Caco-2 (cell line): ENCODE measurements at regions not wholly inside any gene's neighbourhood (a gene's known extent, or its start where the extent isn't known, plus 50 kb on each side); places are given as distances from the start of the nearest gene placed in this dataset.

ENCODE experiments used
- BruUV-seq: library from RNA; stranded (reverse); fragments of 400-500 nt; replicated peaks from 2 replicates; lab custom pipeline; 2021; lab: Mats Ljungman, UMichigan
- CTCF ChIA-PET: fragments of 300-600 bp; sonication (Branson Sonifier 250); formaldehyde crosslinking; loops from one replicate; lab custom pipeline; 2022; ENCODE audit warnings: antibody characterized with exemption; lab: Charles Lee
- POLR2A ChIA-PET: fragments of 300-600 bp; sonication (Branson Sonifier 250); formaldehyde crosslinking; loops from one replicate; lab custom pipeline; 2022; ENCODE audit warnings: antibody characterized with exemption; lab: Charles Lee
- DNase-seq, 2 experiments: peaks; one replicate each; pipeline versions ENCODE4 v3.0.0 to v3.0.0-alpha.2; 2020 to 2022
- H3K27me3 ChIP-seq: replicated peaks from 2 replicates; pipeline ENCODE4 v1.6.0; 2011; ENCODE audit warnings: low read length; ENCODE audit not compliant: control insufficient read depth, insufficient read depth
- H3K36me3 ChIP-seq: 2 replicates; pipeline ENCODE4 v1.5.1; 2011; ENCODE audit warnings: low read length; ENCODE audit not compliant: control insufficient read depth, insufficient read depth
- H3K4me1 ChIP-seq: fragments of 250-450 bp; sonication (Bioruptor Pico); 2 replicates; pipeline ENCODE4 v1.5.1; 2020; ENCODE audit warnings: mild to moderate bottlenecking
- H3K4me3 ChIP-seq: 2 replicates; pipeline ENCODE4 v1.5.1; 2011; ENCODE audit warnings: low read depth, mild to moderate bottlenecking, control low read depth, low read length
- H3K9me3 ChIP-seq: fragments of 250-450 bp; sonication (Bioruptor Pico); 2 replicates; pipeline ENCODE4 v1.5.1; 2020; ENCODE audit warnings: mild to moderate bottlenecking, moderate library complexity
- H3K27ac Mint-ChIP-seq: one replicate; pipeline ENCODE4 v1.8.0; 2022; ENCODE audit warnings: mixed read lengths; ENCODE audit not compliant: unreplicated experiment
- H3K27me3 Mint-ChIP-seq: one replicate; pipeline ENCODE4 v1.8.0; 2022; ENCODE audit warnings: mixed read lengths; ENCODE audit not compliant: insufficient read depth, unreplicated experiment
- H3K36me3 Mint-ChIP-seq: one replicate; pipeline ENCODE4 v1.8.0; 2022; ENCODE audit warnings: mild to moderate bottlenecking, mixed read lengths; ENCODE audit not compliant: insufficient read depth, unreplicated experiment
- H3K4me1 Mint-ChIP-seq: one replicate; pipeline ENCODE4 v1.8.0; 2022; ENCODE audit warnings: low read depth, mixed read lengths; ENCODE audit not compliant: unreplicated experiment
- H3K4me3 Mint-ChIP-seq: one replicate; pipeline ENCODE4 v1.8.0; 2022; ENCODE audit warnings: mild to moderate bottlenecking, moderate library complexity, mixed read lengths; ENCODE audit not compliant: unreplicated experiment
- H3K9me3 Mint-ChIP-seq: one replicate; pipeline ENCODE4 v1.8.0; 2022; ENCODE audit warnings: mixed read lengths; ENCODE audit not compliant: unreplicated experiment
- CTCF ChIP-seq, 2 experiments: fragments of 200-600 bp in 1 of 2; IDR thresholded peaks; 1 replicate in 1 of 2; 2 replicates in 1 of 2; pipeline versions ENCODE4 v1.5.1 to v1.8.0; 2011 to 2022; ENCODE audit warnings: antibody characterized with exemption in 1 of 2, control low read depth in 1 of 2, inconsistent platforms in 1 of 2, low read depth in 1 of 2, low read length in 1 of 2, mild to moderate bottlenecking in 1 of 2, moderate library complexity in 1 of 2; ENCODE audit not compliant: insufficient read depth in 1 of 2, severe bottlenecking in 1 of 2, unreplicated experiment in 1 of 2
- intact Hi-C: fragments of 100-400 bp; cut with micrococcal nuclease; formaldehyde crosslinking; loops from one replicate; pipeline ENCODE4 v1.10.0; 2022; ENCODE audit not compliant: unreplicated experiment

DNA sequence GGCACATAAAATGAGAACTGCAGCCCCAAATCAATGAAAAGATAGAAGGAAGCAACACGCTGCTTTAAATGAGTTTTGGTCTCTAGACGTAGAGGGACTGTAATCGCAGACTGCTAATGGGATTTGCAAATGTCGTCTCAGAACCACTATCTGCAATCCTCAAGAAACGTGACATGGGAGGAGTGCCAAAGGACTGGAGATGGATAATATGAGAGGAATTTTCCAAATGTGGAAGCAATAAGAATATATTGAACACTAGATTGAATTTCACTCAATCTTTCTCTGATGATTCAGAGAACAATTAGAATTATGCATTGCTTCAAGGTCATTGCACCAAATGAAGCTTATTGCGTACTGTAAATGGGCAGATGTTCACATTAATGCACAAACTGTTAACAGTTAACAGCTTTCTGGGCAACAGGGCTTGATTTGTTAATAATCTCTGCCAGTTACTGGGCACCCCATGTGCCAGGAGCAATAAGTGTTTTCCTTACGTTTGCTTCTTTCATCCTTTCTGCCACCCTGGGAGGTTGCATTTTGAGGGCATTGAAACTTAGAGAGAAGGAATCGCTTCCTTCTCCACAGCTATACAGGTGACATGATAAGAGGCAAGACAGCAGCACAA lies 62.8 kb upstream of the WASF3 start:
- Mint-ChIP-seq H3K4me1 (no peaks in the 10 kb centered on the region), H3K36me3 (no peaks in the 10 kb centered on the region), H3K9me3 (no peaks in the 10 kb centered on the region), H3K27ac (no peak overlapping the region), H3K27me3 (peaks cover 5% of the 10 kb centered on the region), H3K4me3 (no peak overlapping the region)
- H3K36me3 ChIP-seq = no peaks in the 10 kb centered on the region
- H3K4me3 ChIP-seq = no peak overlapping the region
- no peak for DNase-seq
- H3K4me1 ChIP-seq = no peaks in the 10 kb centered on the region
- POLR2A ChIA-PET = no interaction called here
- no peaks in the 10 kb centered on the region for H3K9me3 ChIP-seq
- TF ChIP-seq CTCF (IDR thresholded peaks at IDR 0.05; ENCODE audit: insufficient read depth in 1 of 2, low read depth in 1 of 2, low read length in 1 of 2, severe bottlenecking in 1 of 2, unreplicated experiment in 1 of 2) = no peak
- intact Hi-C loops = loop anchor here (5.0 kb wide), 2 partner anchors 117 to 133 kb away; no protein-coding TSS in a partner anchor
- CTCF ChIA-PET = interaction anchor here (6.2 kb wide), 1 partner anchor 308 kb away, joined by 111 read pairs; no protein-coding TSS in a partner anchor
- no TSS peak for BruUV-seq
- H3K27me3 ChIP-seq = no peaks in the 10 kb centered on the region

DNA sequence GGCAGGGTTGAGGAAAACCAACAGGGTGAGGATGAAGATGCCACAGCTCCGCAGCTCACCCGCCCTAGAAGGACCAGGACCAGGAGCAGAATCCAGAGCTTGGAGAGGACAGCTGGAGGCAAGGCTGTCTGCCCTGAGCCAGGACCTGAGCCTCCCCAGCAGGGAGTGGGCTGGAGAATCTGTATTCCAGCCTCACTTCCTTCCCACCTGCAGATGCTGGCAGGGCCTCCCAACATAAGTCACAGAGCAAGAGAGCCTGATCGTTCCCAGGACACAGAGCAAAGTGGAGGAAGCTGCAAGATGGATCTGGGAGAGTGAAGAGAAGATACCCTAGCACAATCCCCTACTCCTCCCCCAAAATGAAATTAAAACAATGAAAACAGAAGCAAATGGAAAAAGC lies 61.7 kb upstream of the WASF3 start:
- DNase-seq = no peak
- H3K36me3 Mint-ChIP-seq = no peaks in the 10 kb centered on the region
- Histone ChIP-seq H3K4me1 (no peaks in the 10 kb centered on the region), H3K4me3 (no peak overlapping the region), H3K36me3 (no peaks in the 10 kb centered on the region), H3K9me3 (no peaks in the 10 kb centered on the region), H3K27me3 (no peaks in the 10 kb centered on the region)
- intact Hi-C loops = loop anchor here (1.0 to 5.0 kb wide), 3 partner anchors 118 to 311 kb away; no protein-coding TSS in a partner anchor
- H3K9me3 Mint-ChIP-seq = no peaks in the 10 kb centered on the region
- ChIA-PET CTCF (interaction anchor here (0.7 to 6.2 kb wide), 4 partner anchors 50 to 309 kb away, joined by 3 to 111 read pairs (median 3); no protein-coding TSS in a partner anchor), POLR2A (interaction anchor here (0.7 kb wide), 1 partner anchor 311 kb away, joined by 3 read pairs; no protein-coding TSS in a partner anchor)
- no peak overlapping the region for H3K27ac Mint-ChIP-seq
- BruUV-seq = no TSS peak
- peaks cover 3% of the 10 kb centered on the region for H3K27me3 Mint-ChIP-seq
- H3K4me3 Mint-ChIP-seq = no peak overlapping the region
- TF ChIP-seq CTCF (IDR thresholded peaks at IDR 0.05; ENCODE audit: insufficient read depth in 1 of 2, low read depth in 1 of 2, low read length in 1 of 2, severe bottlenecking in 1 of 2, unreplicated experiment in 1 of 2) = no peak
- H3K4me1 Mint-ChIP-seq = no peaks in the 10 kb centered on the region

DNA sequence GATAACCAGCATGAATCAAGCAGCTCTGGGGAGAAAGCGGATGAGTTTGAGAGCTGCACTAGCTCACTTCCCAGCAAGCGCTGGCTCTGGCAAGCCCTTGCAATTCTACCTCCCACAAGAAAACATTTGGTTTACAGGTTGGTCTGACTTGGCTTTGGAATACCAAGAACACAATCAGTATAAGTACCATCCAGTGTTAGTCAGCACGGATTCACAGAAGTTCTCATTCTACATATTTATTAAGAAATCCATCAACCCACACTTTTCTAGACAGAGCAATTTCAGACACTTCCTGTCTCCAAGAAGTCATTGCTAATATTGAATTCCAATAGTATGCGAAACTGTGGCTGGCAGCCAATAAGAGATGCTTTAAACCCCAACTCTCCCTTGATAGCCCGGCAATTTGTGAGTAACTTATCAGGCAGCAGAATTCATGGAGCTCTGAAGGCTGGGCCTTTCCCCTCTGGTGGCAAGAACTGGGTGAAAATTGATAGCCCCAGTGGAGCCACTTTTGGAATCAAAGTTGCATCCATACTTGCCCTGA lies 59.4 kb upstream of the WASF3 start:
- intact Hi-C loops = loop anchor here (5.0 kb wide), 2 partner anchors 121 to 129 kb away; no protein-coding TSS in a partner anchor
- Histone ChIP-seq H3K36me3 (no peaks in the 10 kb centered on the region), H3K27me3 (no peaks in the 10 kb centered on the region), H3K9me3 (no peaks in the 10 kb centered on the region), H3K4me1 (no peaks in the 10 kb centered on the region), H3K4me3 (no peak overlapping the region)
- H3K4me3 Mint-ChIP-seq = no peak overlapping the region
- TF ChIP-seq CTCF (IDR thresholded peaks at IDR 0.05; ENCODE audit: insufficient read depth in 1 of 2, low read depth in 1 of 2, low read length in 1 of 2, severe bottlenecking in 1 of 2, unreplicated experiment in 1 of 2) = no peak
- no peaks in the 10 kb centered on the region for H3K36me3 Mint-ChIP-seq
- CTCF ChIA-PET = interaction anchor here (6.2 kb wide), 1 partner anchor 312 kb away, joined by 111 read pairs; no protein-coding TSS in a partner anchor
- H3K9me3 Mint-ChIP-seq = no peaks in the 10 kb centered on the region
- POLR2A ChIA-PET = interaction anchor here (0.6 kb wide), 1 partner anchor 81 kb away, joined by 3 read pairs; no protein-coding TSS in a partner anchor
- no TSS peak for BruUV-seq
- H3K27me3 Mint-ChIP-seq = peaks cover 3% of the 10 kb centered on the region
- H3K4me1 Mint-ChIP-seq = no peaks in the 10 kb centered on the region
- DNase-seq = no peak
- H3K27ac Mint-ChIP-seq = no peak overlapping the region
